ENCODE measurements at regions not wholly inside any gene's neighbourhood (a gene's known extent, or its start where the extent isn't known, plus 50 kb on each side); places are given as distances from the start of the nearest gene placed in this dataset.

DNA sequence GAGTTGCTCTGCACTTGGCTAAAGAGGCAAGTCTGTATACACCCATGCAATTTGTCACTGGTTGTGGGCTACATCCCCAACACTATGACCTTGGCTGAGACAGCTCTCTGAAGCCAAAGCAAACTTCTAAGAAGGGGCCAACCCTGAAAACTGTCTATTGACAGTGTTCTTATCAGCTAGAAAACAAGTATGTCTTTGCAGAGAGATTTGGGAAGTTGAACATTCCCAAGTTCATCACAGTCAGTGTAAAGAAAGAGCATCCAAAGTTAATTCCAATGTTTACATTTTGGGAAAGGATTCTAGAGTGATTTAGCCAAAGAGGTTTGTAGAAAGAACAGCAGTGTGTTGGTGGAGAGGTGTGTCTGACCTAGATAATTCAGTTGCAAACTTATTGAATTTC lies 711.1 kb upstream of the CHD1 start:
- no peak for TF ChIP-seq USF2 (IDR thresholded peaks at IDR 0.05; ENCODE audit: borderline replicate concordance, low read depth, low read length)
- TF ChIP-seq REST (IDR thresholded peaks at IDR 0.05; ENCODE audit: low read depth, low read length): no peak
- TF ChIP-seq CTCF (IDR thresholded peaks at IDR 0.05): no peak
- TF ChIP-seq EP300 (IDR thresholded peaks at IDR 0.05; ENCODE audit: borderline replicate concordance in 1 of 2, low read depth in 1 of 2, low read length in 1 of 2): no peak
- TF ChIP-seq RCOR1 (IDR thresholded peaks at IDR 0.05; ENCODE audit: low read length): no peak
- no peak for TF ChIP-seq GABPA (IDR thresholded peaks at IDR 0.05; ENCODE audit: low read depth)
- TF ChIP-seq POLR2AphosphoS5 (IDR thresholded peaks at IDR 0.05; ENCODE audit: low read depth, low read length): no peak
- TF ChIP-seq, protein P1, sequence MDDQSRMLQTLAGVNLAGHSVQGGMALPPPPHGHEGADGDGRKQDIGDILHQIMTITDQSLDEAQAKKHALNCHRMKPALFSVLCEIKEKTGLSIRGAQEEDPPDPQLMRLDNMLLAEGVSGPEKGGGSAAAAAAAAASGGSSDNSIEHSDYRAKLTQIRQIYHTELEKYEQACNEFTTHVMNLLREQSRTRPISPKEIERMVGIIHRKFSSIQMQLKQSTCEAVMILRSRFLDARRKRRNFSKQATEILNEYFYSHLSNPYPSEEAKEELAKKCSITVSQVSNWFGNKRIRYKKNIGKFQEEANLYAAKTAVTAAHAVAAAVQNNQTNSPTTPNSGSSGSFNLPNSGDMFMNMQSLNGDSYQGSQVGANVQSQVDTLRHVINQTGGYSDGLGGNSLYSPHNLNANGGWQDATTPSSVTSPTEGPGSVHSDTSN (IDR thresholded peaks at IDR 0.05): no peak
- no peak for TF ChIP-seq SMC3 (IDR thresholded peaks at IDR 0.05; ENCODE audit: low read depth, low read length)
- no peak for TF ChIP-seq SIN3A (IDR thresholded peaks at IDR 0.05; ENCODE audit: borderline replicate concordance, low read depth, low read length)
- no peak for TF ChIP-seq YY1 (IDR thresholded peaks at IDR 0.05; ENCODE audit: low read depth)
- TF ChIP-seq RAD21 (IDR thresholded peaks at IDR 0.05; ENCODE audit: low read length): no peak

Measured in SK-N-SH (cell line).